Central memory CD8-positive, alpha-beta T cell (primary cell): ENCODE measurements at regions not wholly inside any gene's neighbourhood (a gene's known extent, or its start where the extent isn't known, plus 50 kb on each side); places are given as distances from the start of the nearest gene placed in this dataset.

Experiments used
- ATAC-seq: fragments of 150-1000 bp; cut with Tn5 transposase; replicated peaks from 2 replicates; pipeline ENCODE4 v1.10.0; 2022; ENCODE audit warnings: mild to moderate bottlenecking, moderate FRiP score, moderate number of reproducible peaks; ENCODE audit not compliant: poor library complexity, severe bottlenecking; ENCODE audit errors: extremely low read depth
- DNase-seq, 2 donors: peaks; one replicate each; pipeline ENCODE4 v3.0.0; 2021; ENCODE audit warnings: low spot score in 2 of 2
- H3K27ac Mint-ChIP-seq: one replicate; pipeline ENCODE4 v1.8.0; 2022; ENCODE audit warnings: low read depth, mild to moderate bottlenecking, moderate library complexity, mixed read lengths
- H3K27me3 Mint-ChIP-seq: one replicate; pipeline ENCODE4 v1.8.0; 2022; ENCODE audit warnings: mixed read lengths
- H3K36me3 Mint-ChIP-seq: one replicate; pipeline ENCODE4 v1.8.0; 2022; ENCODE audit warnings: mild to moderate bottlenecking, moderate library complexity, mixed read lengths; ENCODE audit not compliant: insufficient read depth
- H3K4me1 Mint-ChIP-seq: one replicate; pipeline ENCODE4 v1.8.0; 2022; ENCODE audit warnings: mixed read lengths
- H3K4me3 Mint-ChIP-seq: one replicate; pipeline ENCODE4 v1.8.0; 2022; ENCODE audit warnings: mild to moderate bottlenecking, moderate library complexity, mixed read lengths
- H3K9me3 Mint-ChIP-seq: one replicate; pipeline ENCODE4 v1.8.0; 2022; ENCODE audit warnings: mixed read lengths

- ATAC-seq: no peak
- no peak for DNase-seq
- no peak overlapping the region for H3K27ac Mint-ChIP-seq
- H3K4me1 Mint-ChIP-seq: no peaks in the 10 kb centered on the region
- H3K9me3 Mint-ChIP-seq: peaks cover 5% of the 10 kb centered on the region
- no peak overlapping the region for H3K4me3 Mint-ChIP-seq
- H3K36me3 Mint-ChIP-seq: no peaks in the 10 kb centered on the region
- H3K27me3 Mint-ChIP-seq: no peaks in the 10 kb centered on the region
Observed at GRCh38 chr7:47040795-47041347, 541.0 kb downstream of the TNS3 start.

DNA sequence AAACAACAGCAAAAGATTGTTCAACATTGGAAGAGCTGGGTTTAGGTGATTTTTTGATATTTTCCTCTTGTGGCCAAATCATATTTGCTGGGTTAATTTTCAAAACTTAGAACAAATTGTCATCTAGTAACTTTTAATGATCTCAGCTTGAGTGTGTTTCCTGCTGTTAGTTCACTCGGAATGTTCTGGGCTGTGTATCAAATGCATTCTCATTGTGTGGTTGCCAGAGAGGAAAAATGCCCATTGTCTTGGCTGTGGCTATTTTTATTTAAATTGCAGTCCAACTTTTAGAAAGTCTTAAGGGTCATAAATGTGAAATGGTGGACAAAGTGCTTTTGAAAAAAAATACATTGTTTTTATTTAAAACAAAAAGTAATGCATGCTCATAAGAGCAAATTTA, 542.0 kb downstream of the TNS3 start:
- H3K9me3 Mint-ChIP-seq: peaks cover 5% of the 10 kb centered on the region
- no peak overlapping the region for H3K4me3 Mint-ChIP-seq
- H3K4me1 Mint-ChIP-seq: no peaks in the 10 kb centered on the region
- H3K27me3 Mint-ChIP-seq: no peaks in the 10 kb centered on the region
- no peak for DNase-seq
- no peak overlapping the region for H3K27ac Mint-ChIP-seq
- no peaks in the 10 kb centered on the region for H3K36me3 Mint-ChIP-seq
- ATAC-seq: no peak

DNA sequence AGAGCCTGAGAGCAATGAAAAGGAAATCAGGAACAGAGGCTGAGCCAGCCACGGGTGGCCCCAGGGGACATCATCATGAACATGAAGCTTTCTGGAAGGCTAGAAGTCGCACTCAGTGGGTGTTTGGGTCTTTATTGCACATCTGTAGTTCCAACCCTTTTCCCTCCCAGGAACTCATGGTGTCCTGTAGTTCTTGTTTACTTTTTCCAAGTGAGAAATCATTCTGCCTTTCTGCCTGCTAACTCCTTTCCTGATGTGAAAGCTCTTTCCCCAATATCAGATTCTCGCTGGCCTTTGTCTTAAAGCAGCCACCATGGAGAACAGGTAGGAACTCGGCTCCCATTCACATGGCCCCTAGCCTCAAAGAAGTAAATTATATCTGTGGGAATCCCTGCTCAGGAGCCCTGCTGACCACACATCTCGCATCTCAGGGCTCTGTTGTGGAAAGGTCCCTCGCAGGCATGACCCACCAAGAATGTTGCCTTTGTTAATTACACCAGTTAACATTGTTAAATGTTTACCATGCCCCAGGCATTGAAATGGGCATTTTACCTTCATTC, 542.7 kb downstream of the TNS3 start:
- Mint-ChIP-seq H3K27me3 (no peaks in the 10 kb centered on the region), H3K36me3 (no peaks in the 10 kb centered on the region), H3K9me3 (peaks cover 5% of the 10 kb centered on the region), H3K4me1 (no peaks in the 10 kb centered on the region), H3K4me3 (no peak overlapping the region), H3K27ac (no peak overlapping the region)
- DNase-seq (no peak), ATAC-seq (no peak)

DNA sequence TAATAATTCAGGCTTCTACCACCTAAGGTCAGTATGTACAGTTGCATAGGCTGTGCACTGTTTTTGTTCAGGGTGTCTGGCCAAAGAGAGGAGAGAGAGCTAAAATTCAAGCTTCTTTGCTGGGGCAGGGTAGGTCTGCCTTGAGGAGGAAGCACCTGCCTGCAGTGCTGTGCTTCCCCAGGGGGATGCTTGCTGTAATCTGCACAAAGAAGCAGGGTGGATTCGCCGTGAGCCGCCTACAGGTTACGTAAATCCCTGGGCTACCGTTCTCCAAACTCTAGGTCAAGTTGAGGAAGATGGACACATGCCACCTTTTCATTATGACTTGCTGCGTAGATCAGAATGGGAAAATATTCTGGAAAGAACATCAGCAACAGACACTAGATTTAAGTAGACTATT, 543.3 kb downstream of the TNS3 start:
- no peaks in the 10 kb centered on the region for H3K4me1 Mint-ChIP-seq
- H3K27me3 Mint-ChIP-seq: no peaks in the 10 kb centered on the region
- ATAC-seq (no peak), DNase-seq (no peak)
- no peaks in the 10 kb centered on the region for H3K36me3 Mint-ChIP-seq
- H3K27ac Mint-ChIP-seq: no peak overlapping the region
- no peak overlapping the region for H3K4me3 Mint-ChIP-seq
- peaks cover 2% of the 10 kb centered on the region for H3K9me3 Mint-ChIP-seq

DNA sequence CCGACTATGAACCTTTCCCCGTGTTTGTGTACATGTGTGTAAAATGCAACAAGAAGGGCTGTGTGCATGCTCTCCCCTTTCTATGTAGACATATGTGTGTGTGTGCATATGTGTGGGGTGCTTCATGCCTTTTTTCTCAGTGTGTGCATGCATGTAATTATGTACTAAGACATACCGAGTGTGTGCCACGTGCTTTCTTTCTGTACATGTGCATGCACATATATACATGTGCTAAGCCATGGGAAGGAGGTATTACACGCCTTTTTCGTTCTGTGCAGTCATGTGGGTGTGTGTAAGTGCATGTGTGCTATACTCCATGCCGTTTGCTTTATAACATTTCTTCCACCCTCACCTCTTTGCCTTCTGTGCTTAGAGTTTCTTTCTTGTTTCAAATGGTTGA, 544.3 kb downstream of the TNS3 start:
- no peaks in the 10 kb centered on the region for H3K9me3 Mint-ChIP-seq
- no peaks in the 10 kb centered on the region for H3K36me3 Mint-ChIP-seq
- ATAC-seq: no peak
- H3K4me3 Mint-ChIP-seq: no peak overlapping the region
- no peaks in the 10 kb centered on the region for H3K27me3 Mint-ChIP-seq
- H3K27ac Mint-ChIP-seq: no peak overlapping the region
- no peak for DNase-seq
- H3K4me1 Mint-ChIP-seq: no peaks in the 10 kb centered on the region

DNA sequence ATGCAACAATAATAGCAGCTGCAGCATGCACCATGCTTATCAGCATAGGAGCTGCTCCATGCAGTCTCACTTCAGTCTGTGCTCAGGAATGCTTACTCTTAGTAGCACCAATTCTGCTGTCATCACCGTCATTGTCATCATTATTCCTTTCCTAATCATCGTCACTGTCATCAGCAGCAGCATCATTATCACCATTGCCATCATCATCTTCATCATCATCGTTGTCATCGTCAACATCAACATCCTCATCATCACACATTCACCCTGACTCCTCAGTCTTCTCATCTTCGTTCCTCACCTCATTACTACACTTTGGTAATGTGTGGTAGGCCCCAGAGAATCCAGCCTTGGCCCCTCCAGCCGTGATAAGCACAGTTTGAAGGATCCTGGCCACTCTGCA, 545.0 kb downstream of the TNS3 start:
- no peaks in the 10 kb centered on the region for H3K27me3 Mint-ChIP-seq

GRCh38 chr7:47035522-47035921, 546.4 kb downstream of the TNS3 start:
- DNase-seq (no peak), ATAC-seq (no peak)
- Mint-ChIP-seq H3K9me3 (peaks cover 4% of the 10 kb centered on the region), H3K4me1 (no peaks in the 10 kb centered on the region), H3K27ac (no peak overlapping the region), H3K4me3 (no peak overlapping the region), H3K36me3 (no peaks in the 10 kb centered on the region), H3K27me3 (no peaks in the 10 kb centered on the region)

More for the DNA sequence above, 545.0 kb downstream of the TNS3 start:
- no peaks in the 10 kb centered on the region for H3K36me3 Mint-ChIP-seq
- DNase-seq: no peak
- no peaks in the 10 kb centered on the region for H3K4me1 Mint-ChIP-seq
- H3K27ac Mint-ChIP-seq: no peak overlapping the region
- H3K9me3 Mint-ChIP-seq: no peaks in the 10 kb centered on the region
- no peak overlapping the region for H3K4me3 Mint-ChIP-seq
- ATAC-seq: no peak

DNA sequence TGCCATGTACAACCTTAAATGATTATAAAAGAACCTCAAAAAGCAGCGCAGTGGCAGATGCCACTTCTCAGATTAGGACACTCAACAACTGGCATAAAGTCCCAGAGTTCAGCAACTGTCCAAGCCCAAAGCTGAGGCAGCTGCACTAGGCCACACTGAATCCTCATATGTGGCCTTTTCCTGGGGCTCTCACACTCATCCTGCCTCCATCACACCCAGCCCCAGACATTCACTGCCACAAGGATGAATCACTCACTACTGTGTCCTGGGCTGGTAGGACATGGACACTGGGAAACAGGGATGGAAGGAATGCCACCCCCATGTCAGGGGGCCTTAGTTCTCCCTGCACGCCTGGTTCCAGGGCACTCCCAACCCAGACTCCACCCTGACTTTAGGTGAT, 547.7 kb downstream of the TNS3 start:
- no peaks in the 10 kb centered on the region for H3K36me3 Mint-ChIP-seq
- no peaks in the 10 kb centered on the region for H3K4me1 Mint-ChIP-seq
- peaks cover 8% of the 10 kb centered on the region for H3K9me3 Mint-ChIP-seq
- ATAC-seq (no peak), DNase-seq (no peak)
- no peak overlapping the region for H3K27ac Mint-ChIP-seq
- H3K27me3 Mint-ChIP-seq: no peaks in the 10 kb centered on the region
- H3K4me3 Mint-ChIP-seq: no peak overlapping the region

DNA sequence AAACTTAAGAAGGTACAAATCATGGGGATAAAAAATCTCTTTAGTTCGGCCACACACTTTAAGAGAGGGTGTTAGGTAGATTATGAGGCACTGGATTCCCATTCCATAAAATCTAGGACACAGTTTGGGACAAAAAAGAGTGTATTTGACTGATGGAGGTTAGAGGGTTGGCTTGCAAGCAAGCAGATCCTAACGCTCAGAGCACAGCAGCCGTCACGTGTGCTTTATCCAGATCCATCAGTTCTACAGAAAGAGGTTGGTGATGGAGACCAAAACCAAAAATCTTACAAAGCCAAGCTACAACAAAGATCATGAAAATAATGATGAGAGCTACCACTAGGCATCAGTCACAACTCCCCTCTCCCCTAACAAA, 549.4 kb downstream of the TNS3 start:
- ATAC-seq (no peak), DNase-seq (no peak)
- H3K27ac Mint-ChIP-seq: no peak overlapping the region
- H3K4me3 Mint-ChIP-seq: no peak overlapping the region
- no peaks in the 10 kb centered on the region for H3K36me3 Mint-ChIP-seq
- peaks cover 8% of the 10 kb centered on the region for H3K9me3 Mint-ChIP-seq
- H3K4me1 Mint-ChIP-seq: no peaks in the 10 kb centered on the region
- H3K27me3 Mint-ChIP-seq: no peaks in the 10 kb centered on the region

- ATAC-seq (no peak), DNase-seq (no peak)
- Mint-ChIP-seq H3K9me3 (peaks cover 8% of the 10 kb centered on the region), H3K27me3 (no peaks in the 10 kb centered on the region), H3K4me1 (no peaks in the 10 kb centered on the region), H3K4me3 (no peak overlapping the region), H3K36me3 (no peaks in the 10 kb centered on the region), H3K27ac (no peak overlapping the region)
Observed at GRCh38 chr7:47031786-47032535, 550.0 kb downstream of the TNS3 start.

DNA sequence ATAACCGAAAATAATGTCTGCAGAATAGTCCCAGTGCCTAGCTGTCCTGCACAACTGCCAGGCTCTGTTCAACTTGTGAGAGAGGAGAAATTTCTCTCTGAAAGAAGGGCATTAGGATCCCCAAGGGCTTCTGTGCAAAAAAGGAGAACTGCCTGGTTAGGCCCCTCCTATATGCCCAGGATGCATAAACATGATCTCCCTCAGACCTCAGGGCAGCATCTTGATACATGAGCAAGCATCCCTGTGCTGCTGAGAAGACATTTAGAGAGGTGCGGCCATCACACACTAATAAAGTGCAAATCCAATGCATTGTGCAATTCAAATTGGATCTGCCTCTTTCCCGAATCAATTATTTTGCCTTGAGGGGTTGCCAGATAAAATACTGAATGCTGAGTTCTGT, 553.6 kb downstream of the TNS3 start:
- H3K4me3 Mint-ChIP-seq: no peak overlapping the region

DNA sequence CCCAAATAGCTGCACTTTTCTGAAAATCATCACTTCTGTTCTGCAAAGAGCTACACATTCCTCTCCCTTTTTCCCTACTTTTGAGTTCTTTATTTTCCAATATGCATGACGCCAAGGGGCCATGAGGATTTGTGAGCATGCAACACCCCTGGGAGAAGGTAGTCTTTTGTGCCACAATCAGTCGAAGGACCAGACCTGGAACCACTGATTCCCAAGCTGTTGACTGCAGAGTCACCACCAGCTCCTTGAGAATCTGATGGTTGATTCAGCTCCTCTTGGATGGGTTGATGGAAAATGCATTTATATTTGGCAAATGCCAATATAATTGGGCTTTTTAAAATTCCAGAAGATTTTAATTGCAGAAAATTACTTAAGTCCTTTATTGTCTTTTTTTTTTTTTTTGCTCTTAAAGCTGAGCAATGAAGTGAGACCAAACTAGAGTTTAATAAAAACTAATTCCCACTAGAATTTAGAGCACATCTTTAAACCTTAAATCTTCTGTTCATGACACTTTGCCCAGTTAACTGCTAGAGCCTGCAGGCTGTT, 554.1 kb downstream of the TNS3 start:
- Mint-ChIP-seq H3K27me3 (no peaks in the 10 kb centered on the region), H3K9me3 (peaks cover 15% of the 10 kb centered on the region), H3K4me3 (no peak overlapping the region), H3K4me1 (no peaks in the 10 kb centered on the region), H3K27ac (no peak overlapping the region), H3K36me3 (no peaks in the 10 kb centered on the region)
- DNase-seq (no peak), ATAC-seq (no peak)

More for the DNA sequence above, 553.6 kb downstream of the TNS3 start:
- ATAC-seq (no peak), DNase-seq (no peak)
- Mint-ChIP-seq H3K27ac (no peak overlapping the region), H3K36me3 (no peaks in the 10 kb centered on the region), H3K27me3 (no peaks in the 10 kb centered on the region), H3K9me3 (peaks cover 15% of the 10 kb centered on the region), H3K4me1 (no peaks in the 10 kb centered on the region)

GRCh38 chr7:47026780-47027361, 555.0 kb downstream of the TNS3 start:
- Mint-ChIP-seq H3K4me3 (no peak overlapping the region), H3K27ac (no peak overlapping the region), H3K36me3 (no peaks in the 10 kb centered on the region), H3K9me3 (peaks cover 15% of the 10 kb centered on the region), H3K27me3 (no peaks in the 10 kb centered on the region), H3K4me1 (no peaks in the 10 kb centered on the region)
- ATAC-seq (no peak), DNase-seq (no peak)
